ENCODE measurements at regions not wholly inside any gene's neighbourhood (a gene's known extent, or its start where the extent isn't known, plus 50 kb on each side); places are given as distances from the start of the nearest gene placed in this dataset.

DNA sequence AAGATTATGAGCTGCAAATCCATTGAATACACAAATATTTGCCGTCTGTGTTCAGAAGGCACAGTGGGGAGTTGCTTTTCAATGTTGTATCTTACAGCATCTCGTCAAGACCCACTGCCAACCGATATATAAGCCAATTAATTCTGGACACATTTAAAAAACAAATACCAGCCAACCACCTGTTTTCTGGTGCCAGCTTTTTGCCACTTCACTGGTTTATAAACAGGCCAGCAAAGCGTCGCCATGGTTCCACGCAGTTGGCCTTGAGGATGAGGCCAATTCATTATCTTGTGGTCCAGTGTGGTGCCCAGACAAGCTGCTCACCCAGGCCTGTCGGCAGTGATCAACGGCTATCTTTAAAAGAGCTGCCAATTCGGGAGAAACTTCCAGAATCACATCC is 321.0 kb downstream of the TCERG1L start:
- no peak for DNase-seq

DNA sequence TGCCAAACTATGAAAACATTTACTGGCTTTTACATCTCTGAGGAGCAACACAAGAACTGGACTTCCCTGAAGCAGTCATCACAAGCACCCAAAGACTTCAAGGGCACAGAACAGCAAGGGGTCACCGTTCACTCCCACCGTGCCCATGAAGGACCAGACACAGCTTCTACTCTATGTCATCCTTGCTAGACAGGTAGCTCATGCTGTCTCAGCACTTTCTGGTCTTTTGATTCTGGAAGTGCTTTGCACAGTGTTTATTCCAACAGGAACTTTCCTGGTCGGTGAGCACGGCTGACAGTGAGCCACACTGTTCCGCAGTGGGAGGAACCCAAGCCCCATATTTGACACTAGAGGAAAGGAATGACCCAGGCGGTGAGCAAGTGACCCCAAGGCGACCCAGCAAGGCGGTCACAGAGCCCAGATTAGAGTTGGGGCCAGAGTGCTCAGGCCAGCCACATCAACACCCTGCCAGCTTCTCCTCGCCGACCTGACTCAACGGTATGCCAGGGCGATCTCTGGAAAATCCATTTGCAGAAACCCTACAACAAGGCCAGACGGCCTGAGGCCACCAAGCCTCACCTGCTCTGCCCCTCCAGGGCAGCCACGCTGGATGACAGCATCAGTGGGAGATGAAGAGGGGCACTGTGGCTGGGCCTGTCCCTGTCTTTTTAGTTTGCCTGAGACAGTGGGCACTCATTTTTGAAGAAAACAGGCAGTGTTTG is 318.6 kb downstream of the TCERG1L start:
- no peak for DNase-seq

DNA sequence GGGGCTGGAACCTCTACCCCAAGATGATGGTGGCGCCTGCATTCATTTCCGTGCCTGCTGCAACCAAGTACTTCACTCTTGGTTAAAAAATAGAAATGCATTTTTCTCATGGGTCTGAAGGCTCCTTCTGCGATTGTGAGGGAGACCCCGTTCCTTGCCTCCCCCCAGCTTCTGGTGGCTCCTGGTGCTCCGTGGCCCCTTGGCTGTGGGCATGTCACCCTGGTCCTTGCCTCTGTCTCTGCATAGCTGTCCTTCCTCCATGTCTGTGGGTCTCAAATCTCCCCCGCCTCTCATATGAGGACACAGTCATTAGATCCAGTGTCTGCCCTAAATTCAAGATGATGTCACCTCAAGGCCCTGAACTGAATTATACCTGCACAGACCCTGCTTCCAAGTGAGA is 317.9 kb downstream of the TCERG1L start:
- no peak for DNase-seq

DNA sequence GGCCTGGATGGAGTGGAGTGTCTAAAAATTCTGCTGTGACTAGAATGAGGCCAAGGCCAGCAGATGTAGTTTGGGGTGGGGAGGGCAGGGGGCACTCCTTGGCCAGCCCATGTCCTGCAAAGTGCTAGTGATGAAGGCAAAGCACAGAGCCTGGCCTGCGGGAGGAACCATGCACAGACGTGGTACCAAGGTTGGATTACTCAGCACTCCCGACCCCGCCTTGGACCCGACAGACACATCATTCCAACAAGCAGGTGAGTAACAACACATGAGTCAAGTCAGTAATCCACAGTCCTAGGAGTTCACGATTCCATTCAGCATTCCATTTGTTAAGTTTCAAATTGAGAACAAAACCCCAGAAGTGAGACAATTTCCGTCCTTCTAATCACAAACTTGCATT is 317.3 kb downstream of the TCERG1L start:
- no peak for DNase-seq

DNA sequence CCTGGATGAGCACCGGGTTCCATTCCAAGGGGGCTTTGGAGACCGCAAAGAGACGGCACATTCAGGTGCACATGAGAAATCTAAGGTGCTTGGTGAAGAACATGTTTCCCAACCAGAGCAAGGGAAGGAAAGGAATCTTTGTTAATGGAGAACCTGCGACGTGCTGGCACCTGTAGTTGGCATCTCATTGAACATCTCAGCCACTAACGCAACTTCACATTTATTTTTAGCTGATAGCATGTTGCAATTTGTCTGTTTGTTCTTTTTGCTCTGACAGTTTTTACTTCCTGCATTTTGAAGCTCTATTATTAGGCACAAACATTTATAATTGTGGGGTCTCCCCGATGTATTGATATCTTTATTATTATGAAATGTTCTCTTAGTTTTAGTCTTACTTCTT is 316.7 kb downstream of the TCERG1L start:
- no peak for DNase-seq

DNA sequence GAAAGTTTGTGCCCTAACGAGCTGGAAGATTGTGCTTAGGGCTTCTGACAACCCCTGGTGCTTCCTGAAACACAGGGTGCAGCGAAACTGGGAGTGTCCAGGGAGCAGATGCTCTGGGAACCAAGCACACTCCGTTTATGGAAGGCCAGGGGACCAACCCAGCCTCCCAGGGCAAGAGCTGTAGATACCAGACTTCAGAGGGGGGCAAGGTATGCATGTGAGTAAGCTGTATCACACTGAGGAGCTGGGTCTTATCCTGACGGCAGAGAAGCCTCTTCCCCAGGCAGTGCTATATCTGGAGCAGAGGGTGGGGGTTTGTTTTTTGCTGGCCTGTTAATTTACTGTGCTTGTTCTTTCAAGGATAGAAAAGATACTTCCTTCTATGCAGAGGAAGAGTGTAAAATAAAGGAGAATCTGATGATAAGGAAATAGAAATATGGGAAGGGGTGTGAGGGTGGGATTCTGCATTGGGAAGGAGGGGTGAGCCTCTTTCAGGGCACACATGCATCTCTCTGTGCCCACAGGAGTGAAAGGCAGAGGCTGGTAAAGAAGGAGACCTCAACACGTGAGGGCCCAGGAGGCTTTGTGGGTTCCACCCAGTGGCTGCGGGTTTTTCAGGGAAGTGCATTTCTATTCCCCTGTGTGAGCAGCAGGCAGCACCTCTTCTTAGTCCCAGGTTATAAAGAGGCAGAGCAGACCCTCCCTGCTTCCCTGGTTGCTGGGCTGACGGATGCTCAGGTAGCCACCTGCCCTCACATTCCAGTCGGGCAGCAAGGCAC is 314.1 kb downstream of the TCERG1L start:
- DNase-seq, result no peak

DNA sequence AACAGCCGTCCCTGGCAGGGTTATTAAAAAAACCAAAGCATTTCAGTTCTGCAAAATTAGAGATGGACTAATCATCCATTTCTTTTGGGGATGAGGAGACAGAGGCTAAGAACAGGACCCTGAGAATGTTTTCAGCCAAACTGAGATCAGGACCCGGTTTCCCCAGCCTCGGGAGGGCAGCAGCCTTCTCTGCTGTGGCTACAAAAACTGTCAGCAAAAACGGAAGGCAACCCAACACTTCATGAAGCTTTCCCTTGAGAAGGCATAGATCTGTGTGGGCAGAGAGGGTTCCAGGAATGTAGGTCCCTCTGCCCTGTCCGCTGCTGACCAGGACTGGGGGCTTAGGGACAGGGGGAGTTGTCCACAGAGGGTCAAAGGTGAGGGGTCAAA is 313.5 kb downstream of the TCERG1L start:
- no peak for DNase-seq

DNA sequence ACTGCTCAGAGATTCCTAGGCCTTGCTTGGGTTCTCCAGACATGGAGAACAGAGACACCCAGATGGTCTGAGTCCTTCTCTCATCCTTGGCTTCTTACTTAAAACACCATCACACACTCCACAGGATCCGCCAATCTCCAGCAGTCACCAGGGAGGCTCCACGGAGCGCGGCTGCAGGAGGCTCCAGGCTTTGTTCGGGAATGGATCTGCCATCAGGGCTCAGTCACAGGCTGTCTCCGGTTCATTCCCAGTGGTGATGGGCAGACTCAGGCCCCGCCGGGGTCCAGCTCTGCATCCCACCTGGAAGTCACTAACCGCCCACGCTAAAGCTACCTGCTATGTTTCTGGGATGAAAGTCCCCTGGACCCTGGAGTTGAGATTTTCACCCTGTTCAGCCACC is 312.9 kb downstream of the TCERG1L start:
- no peak for DNase-seq

DNA sequence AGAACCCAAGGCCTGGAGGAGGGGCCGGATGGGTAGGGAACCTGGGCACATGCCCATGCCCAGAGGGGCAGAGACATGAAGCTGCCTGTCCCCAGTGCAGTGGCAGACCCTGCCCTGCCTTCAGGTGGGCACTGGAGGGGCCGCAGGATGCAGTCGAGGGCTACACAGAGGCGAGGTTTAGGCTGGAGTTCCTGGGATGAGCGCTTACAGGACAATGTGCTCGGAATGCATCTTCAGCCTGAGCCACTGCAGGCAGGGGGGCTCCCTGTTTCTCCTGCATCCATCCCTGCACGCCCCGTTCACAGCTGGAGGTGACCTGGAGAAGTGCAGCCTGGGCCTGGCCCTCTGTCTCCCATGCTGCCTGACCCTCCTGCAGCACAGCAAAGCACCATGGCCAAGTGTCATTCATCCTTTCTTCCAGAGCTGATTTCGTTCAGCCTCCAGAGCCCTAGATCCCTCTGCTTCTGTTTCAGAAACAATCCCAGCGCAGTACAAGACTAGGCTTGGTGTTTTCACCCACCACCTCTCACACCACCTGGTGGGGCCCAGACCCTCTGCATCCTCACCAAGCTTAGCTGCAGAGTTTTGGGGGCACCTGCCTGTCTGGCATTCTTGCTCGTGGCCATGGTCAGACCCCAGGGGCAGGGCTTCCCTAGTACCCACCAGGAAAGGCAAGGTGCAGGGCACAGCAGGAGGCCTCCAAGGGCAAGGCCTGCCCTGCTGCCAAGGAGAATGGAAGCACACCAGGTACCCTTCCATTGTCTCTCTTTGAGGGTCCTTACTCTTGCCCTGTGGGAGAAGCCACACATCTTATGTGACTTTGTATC is 311.9 kb downstream of the TCERG1L start:
- no peak for DNase-seq

DNA sequence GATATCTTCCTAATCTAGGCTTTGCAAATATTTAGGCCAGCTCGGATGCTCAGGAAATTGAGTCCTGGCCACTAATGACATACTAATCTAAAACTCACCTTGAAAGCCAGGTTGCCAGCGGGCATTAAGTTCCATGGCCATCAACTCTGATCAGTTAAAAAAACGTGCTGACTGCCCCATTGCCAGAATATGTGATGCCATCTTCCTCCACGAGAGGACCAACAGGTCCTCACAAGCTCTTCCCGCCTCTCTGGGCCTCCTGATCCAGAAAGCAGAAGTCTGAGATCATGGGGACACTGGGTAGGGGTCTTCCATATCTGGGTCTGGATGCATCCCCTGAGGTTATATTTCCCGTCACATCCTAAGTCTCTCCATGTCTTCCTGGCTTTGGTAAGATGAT is 311.3 kb downstream of the TCERG1L start:
- DNase-seq, result no peak

DNA sequence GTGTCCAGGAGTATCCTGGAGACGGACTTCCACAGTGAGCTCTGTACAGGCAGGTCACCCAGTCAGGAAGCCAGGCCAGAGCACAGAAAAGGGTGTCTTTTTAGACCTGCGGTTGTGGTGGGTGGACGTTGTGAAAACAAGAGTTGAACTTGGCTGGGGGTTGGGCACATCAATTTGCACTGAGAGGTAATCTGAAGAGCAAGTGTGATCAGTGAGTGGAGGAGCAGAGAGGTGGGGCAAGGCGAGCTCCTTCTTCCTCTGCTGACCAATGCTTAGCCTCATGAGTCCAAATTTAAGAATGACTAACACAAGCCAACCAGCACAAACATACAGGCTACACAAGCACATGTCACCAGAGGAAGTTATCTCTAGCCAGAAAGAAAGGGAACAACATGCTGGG is 310.8 kb downstream of the TCERG1L start:
- DNase-seq, result no peak

DNA sequence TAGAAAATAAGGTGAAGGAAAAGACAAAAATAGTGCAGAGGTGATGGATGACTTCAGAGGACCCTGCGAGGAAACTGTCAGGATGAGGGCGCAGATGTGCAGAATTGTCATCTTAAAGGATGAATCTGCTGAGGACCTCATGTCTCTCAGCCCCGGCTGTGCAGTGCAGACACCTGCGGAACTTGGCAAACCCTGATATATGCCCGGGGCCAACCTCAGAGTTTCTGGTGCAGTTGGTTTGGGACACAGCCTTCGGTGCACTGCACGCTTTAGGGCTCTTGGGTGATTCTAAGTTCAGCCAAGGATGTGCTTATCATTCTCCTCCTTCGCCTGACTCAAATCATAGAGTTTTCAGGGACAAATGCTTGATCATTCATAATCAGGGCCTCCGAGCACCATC is 310.1 kb downstream of the TCERG1L start:
- no peak for DNase-seq

DNA sequence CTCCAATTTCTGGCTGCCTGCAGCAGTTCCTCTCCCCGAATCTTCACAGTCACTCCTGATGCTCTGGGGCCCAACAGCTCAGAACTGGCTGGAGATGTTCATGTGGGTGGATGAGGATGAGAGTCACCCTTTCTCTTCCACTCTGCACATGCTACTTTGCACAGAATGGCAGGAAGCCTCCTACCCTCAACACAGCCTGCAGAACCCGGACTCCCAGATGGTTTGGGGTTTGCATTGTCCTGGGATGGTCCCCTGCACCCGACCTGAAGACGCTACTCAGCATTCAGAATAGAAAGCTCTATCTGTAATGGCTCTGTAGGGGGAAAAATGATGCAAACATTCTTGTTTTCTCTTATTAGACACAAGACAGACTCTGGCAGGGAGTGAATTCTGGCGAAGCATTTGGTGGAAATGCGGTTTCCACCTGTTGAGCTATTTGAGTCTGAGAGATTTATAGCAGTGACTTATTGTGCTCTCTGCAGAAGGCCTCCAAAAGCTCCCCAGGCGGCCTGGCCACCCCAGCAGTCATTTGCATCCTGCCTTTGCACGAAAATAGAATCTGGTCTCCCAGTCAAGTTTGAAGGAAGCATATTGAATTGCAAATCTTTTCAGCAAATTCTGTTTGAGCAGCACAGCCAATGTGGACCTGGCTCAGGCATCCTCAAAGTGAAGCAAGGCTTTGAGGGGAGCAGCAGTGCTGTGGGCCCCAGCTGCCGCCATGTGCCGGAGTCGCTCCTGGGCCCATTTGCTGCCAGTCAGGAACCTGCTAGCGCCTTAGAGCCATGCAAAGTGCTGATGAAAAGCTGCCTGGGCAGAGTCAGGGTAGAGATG is 309.3 kb downstream of the TCERG1L start:
- DNase-seq, result no peak

DNA sequence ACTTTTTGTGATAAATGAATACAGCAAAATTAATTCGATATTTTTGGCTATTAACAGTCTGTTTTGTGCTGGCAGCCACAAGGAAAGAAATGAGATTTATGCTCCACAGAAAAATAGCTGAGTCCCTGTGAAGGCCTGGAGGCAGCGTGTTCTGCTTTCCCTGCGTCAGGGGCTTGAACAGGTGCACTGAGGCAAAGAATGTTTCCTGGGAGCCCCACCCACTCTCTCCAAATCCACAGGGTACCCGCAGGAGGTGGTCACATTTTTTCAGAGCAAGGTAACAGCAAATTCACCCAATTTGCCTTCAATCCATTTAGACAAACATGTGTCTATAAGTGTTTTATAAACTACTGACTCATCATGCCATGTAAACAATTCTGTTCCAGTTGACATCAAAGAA is 308.1 kb downstream of the TCERG1L start:
- no peak for DNase-seq

DNA sequence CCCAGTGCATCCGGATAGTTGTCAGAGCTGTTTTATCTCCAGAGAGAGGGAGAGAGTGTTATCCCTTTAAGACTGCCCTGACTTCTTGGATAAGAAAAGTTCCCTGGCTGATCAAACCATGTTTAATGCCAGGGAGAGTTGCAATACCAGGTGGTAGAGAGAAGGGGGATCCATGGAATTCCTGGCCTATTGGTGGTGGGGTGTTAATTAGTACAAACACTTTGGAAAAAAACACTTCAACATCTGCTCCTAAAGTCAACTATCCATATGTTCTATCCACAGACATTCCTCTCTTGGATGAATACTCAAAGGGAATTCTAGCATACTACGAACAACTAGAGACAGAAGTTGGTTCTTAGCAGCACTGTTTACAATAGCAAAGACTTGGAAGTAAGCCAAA is 307.2 kb downstream of the TCERG1L start:
- peak; percentile 93 for DNase-seq

DNA sequence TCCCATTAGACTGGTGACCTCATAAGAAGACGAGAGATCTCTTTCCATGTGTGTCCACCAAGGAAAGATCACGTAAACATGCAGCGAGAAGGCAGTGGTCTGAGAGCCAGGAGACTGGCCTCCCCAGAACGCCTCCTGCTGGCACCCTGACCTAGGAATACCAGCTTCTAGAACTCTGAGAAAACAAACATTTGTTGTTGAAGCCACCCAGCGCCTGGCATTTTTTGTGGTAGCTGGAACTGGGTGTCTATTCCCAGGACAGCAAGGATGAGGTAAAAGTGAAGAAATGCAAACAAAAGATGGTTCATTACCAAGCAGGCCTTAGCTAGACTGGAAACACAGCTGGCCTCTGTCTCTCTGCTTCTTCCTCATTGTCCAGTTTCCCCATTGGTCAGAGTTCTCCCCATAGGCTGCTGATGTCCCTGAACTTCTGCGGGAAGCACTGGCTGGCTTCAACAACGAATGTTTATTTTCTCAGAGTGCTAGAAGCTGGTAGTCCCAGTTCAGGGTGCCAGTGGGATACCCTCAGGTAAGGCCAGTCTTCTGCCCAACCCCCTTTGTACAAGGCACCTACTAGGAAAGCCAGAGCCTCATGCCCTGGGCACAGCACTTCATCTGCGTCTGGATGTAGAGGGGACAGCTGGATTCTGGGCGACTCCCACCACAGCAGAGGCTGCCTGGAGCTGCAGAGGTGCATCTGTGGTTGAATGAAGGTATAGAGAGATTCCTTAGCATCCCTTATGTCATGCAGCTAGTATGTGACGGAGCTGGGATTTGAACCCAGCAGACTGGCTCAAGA is 304.9 kb downstream of the TCERG1L start:
- DNase-seq, result no peak

DNA sequence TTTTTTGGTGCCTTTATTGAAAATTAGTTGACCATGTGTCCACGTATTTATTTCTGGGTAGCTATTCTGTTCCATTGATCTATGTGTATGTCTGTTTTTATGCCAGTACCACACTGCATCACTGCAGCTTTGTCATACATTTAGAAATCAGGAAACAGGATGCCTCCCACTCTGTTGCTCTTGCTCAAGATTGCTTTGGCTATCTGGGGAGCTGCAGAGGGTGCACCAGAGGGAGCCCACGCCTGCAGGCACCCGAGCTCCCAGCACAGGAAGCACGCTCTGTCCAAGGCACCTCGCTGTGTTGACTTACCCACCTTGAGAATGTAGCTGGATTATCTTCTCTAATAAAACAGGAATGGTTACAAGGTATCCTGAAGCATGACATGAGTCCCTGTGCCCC is 301.7 kb downstream of the TCERG1L start:
- DNase-seq, result no peak

DNA sequence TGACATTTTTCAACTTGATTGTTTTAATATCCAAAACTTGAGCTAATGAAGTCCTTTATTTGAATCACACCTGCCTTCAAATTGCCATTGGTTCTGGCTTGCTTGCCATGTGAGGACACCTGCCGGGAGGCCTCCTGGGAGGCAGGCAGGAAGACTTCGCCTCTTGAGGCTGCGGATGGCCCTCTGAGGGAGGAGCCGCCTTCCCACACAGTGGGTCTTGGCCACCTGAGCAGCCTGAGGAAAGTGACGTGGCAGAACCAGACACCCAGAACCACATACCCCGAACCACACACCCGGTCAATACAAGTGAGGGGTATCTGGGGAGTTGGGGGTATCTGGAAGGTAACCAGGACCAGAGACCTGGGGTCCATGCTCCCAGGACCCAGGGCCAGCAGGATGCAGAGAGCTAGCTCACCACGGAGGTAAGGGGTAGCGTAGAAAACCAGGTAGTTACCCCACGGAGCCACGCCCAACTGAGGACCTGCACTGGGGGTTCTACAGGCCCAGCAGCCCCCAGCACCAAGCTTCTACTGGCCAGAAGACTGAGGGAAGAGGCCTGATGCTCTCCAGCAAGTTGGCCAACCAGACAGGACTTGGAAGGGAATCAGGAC is 300.5 kb downstream of the TCERG1L start:
- DNase-seq, result no peak

DNA sequence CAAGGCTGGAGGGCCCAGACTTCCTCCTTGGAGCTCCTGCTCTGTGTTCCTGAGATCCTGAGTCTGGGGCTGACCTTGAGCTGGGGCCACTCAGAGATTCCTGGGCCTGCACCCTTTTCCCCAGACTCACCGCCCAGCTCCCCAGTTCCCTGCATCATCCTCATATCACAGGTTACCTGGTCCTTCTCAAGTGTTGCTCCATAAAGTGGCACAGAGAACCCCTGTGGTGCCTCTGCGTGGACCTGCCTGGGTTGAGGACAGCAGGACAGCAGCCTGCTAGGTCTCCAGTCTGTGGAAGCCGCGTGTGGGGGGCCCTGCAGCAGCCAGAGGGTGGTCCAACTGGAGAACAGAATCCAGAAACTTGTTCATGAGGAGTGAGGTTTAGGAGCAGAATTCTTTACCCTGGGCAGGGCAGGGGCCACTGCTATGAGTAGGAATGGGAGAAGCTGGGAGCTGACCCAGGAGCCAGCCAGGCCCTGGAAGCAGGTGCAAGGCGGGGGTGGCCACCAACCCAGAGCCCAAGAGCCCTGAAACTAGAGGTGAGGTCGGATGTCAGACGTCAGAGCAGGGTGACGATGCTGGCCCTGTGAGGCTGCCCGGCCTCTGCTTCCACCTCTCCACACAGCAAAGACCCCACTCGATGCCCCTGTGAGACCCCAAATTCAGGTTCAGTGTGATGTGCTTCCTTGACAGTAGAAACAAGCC is 299.4 kb downstream of the TCERG1L start:
- no peak for DNase-seq

DNA sequence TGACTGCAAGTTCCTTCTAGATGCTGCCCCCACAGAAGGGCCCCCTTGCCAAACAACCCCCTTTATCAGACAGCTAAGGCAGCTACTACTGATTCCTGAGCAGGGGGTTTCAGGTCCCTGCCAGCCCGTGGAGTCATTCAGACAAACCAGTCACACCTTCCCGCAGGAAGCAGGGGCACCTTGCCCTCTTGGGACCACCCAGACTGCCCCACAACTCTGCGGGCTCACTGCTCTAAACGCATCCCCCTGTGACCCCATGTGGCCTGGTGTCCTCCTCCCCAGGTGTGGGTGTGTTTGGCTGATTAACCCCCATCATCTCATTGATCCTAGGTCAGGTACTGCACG is 298.9 kb downstream of the TCERG1L start:
- no peak for DNase-seq

DNA sequence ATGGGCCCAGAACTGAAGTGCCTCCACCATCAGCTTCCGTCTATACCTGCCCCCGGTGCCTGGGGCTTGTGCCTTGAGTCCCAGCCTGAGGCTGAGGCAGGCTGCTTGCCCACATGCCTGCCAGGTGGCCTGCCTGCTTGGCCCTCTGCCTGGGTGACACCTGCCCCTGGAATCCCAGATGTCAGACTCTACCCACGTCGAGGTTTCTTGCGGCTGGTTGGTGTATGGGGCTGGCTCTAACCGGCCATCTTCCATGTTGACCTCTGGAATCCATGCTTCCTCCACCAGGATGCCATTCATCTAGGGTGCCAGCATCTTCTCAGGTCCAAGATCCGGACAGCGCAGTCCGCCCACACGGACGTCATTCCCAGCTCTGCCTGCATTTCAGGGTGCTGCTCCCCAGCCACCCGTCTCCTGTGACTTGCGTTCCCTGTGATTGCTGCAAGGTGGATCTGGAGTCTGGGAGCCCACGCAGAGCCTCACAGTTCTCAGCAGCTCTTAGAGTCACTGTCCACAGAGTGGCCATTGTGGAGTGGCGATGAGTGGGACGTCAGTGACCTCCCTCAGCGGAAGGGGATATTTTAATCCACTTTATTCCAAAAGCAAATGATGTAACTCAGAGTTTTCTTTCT is 298.1 kb downstream of the TCERG1L start:
- DNase-seq, result peak; percentile 8

Measured in NCI-H2171 treated with DMSO at 0.1 percent for 48 hours (cell line).